GM10266 (cell line): ENCODE measurements at regions not wholly inside any gene's neighbourhood (a gene's known extent, or its start where the extent isn't known, plus 50 kb on each side); places are given as distances from the start of the nearest gene placed in this dataset.
"Not testable (repeated sequence)": the region's sequence is repeated elsewhere in the genome, so short reads cannot be mapped to it uniquely, and the experiment has no call there.

Experiments
- DNase-seq: peaks from one replicate; pipeline ENCODE4 v3.0.0; 2012; ENCODE audit errors: extremely low spot score
- CTCF ChIP-seq: IDR thresholded peaks from 2 replicates; pipeline ENCODE4 v1.5.1; 2012; ENCODE audit warnings: mild to moderate bottlenecking, low read depth; ENCODE audit not compliant: control insufficient read depth, insufficient read depth; ENCODE audit errors: missing control alignments

- no peak for TF ChIP-seq CTCF
- DNase-seq = no peak
Observed at GRCh38 chr2:190150413-190150812, 87.9 kb upstream of the MSTN start.

DNA sequence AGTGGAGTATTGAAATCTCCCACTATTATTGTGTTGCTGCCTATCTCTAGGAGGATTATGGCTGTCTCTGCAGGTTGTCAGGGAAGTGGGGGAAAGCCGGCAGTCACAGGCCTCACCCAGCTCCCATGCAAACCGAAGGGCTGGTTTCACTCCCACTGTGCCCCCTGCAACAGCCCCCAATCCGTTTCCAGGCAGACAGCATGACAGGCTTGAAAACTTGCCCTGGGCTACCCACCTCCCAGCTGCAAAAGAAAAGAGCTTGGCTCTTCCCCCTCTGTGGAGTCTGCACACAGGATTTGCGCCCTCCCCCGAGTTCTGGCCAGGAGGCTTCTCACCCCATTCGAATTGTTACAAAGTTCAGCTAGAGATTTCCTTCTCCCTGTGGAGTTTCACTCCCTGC lies 87.4 kb upstream of the MSTN start:
- no peak for TF ChIP-seq CTCF
- no peak for DNase-seq

GRCh38 chr2:190149200-190149599 lies 86.7 kb upstream of the MSTN start:
- no peak for TF ChIP-seq CTCF
- no peak for DNase-seq

DNA sequence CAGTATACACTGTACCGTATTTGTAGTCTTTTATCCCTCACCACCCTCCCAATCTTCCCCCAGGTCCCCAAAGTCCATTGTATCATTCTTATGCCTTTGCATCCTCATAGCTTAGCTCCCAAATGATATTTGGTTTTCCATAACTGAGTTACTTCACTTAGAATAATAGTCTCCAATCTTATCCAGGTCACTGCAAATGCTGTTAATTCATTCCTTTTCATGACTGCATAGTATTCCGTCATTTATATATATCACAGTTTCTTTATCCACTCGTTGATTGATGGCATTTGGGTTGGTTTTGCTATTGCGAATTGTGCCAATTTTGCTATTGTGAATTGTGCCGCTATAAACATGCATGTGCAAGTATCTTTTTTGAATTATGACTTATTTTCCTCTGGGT lies 83.6 kb upstream of the MSTN start:
- DNase-seq = not testable (repeated sequence)

DNA sequence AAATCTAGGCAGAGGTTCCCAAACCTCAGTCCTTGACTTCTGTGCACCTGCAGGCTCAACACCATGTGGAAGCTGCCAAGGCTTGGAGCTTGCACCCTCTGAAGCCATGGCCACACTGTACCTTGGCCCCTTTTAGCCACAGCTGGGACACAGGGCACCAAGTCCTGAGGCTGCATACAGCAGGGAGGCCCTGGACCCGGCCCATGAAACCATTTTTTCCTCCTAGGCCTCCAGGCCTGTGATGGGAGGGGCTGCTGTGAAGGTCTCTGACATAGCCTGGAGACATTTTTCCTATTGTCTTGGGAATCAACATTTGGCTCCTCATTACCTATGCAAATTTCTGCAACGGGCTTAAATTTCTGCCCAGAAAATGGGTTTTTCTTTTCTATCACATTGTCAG lies 77.9 kb upstream of the MSTN start:
- DNase-seq = not testable (repeated sequence)

- TF ChIP-seq CTCF = no peak
- DNase-seq = no peak
Observed at GRCh38 chr2:190139371-190139770, 76.8 kb upstream of the MSTN start.

DNA sequence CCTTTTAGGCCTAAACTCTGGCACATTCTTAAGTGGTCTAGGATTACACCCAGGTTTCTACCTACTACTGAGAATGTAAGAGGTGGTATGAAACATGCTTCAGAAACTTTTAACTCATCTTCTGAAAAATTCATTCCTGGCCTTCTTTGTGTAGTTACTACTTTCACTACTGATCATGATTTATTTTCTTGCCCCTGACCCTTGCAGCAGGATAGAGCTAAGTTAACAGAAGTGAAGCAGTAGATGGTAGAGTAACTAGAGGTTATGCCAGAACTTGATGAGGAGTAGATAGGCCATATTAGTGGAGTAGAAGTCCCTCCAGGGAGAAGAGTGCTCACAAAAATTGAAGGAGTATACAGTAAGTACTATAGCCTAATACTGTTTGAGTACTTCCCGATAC lies 75.5 kb upstream of the MSTN start:
- no peak for DNase-seq
- no peak for TF ChIP-seq CTCF

GRCh38 chr2:190137561-190137960 lies 75.0 kb upstream of the MSTN start:
- TF ChIP-seq CTCF = no peak
- no peak for DNase-seq
